Embryonic facial prominence (tissue), 1 donor: ENCODE measurements at regions not wholly inside any gene's neighbourhood (a gene's known extent, or its start where the extent isn't known, plus 50 kb on each side); places are given as distances from the start of the nearest gene placed in this dataset.
A peak's percentile ranks its signal among the peaks of the same experiment; 100 is the strongest.
"Not testable (repeated sequence)": the region's sequence is repeated elsewhere in the genome, so short reads cannot be mapped to it uniquely, and the experiment has no call there.

Source experiments
- DNase-seq: peaks from one replicate; pipeline ENCODE4 v3.0.0-alpha.2; 2016; ENCODE audit errors: extremely low spot score

DNA sequence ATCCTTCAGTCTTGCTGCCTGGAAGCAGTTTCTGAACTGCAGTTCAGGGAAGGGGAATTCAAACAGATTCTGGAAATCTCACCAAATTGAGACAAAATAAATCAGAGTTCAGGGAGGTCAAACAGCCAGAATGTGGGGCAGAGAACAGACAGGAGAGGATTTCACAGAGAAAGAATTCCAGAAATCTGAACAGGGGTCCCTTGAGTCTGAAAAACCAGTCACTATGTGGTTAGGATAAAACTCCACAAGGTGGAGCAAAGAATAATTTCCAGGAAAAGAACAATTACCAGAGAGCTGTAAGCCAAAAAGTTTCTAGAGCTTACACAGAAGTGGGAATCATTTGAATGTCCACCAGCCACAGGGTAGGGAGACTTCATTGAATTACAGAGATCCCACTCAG is 84.7 kb downstream of the URB2 start:
- no peak for DNase-seq

DNA sequence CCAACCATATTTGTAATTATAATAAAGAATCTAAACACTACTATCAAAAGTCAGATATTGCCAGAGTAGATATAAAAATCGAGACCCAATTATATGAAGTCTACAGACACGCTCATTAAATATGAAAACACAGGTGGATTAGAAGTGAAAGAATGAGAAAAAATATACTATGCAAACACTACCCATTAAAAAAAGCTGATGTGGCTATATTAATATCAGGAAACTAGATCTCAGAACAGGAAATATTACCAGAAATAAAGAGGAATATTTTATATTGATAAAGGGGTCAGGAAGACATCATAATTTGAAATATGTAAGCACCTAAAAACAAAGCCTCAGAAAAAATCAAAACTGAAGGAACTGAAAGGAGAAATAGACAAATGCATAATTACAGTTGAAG is 88.3 kb downstream of the URB2 start:
- no peak for DNase-seq

GRCh38 chr1:229714964-229715603 is 89.0 kb downstream of the URB2 start:
- no peak for DNase-seq

DNA sequence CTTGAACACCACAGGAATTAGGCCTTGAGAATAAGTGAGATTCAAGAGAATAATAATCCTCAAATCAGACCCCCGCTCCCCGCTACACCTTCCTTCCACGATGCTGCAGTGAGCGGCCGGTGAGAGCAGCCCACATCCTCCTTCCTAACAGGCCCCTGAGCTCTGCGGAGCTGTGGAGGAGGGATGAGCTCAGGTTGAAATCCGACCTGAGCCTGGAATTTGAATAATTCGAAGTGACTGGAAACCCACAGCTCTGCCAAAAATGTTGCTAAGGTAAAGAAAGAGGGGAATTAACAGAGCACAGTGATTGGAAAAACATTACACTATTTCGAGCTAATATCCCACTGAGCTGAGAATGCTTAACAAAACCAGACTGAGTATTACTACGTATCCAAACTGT is 90.0 kb downstream of the URB2 start:
- peak; percentile 70 for DNase-seq

DNA sequence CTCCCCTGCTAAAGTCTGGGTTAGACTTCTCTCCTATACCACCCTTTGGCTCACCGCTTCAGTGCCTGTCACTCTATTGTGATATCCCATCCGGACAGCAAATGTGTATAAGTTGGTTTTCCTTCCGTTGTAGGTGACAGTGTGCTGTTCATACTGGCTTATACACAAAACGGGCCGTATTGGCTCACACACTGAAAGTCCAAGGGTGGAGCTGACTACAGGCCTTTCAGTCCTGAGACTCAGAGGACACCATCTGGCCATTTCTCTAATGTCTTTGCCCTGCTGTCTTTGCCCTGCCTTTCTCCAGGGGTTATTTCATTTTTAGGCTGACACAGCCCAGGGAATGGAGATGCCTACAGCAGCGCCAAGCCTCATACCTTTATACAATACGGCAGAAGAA is 90.7 kb downstream of the URB2 start:
- no peak for DNase-seq

DNA sequence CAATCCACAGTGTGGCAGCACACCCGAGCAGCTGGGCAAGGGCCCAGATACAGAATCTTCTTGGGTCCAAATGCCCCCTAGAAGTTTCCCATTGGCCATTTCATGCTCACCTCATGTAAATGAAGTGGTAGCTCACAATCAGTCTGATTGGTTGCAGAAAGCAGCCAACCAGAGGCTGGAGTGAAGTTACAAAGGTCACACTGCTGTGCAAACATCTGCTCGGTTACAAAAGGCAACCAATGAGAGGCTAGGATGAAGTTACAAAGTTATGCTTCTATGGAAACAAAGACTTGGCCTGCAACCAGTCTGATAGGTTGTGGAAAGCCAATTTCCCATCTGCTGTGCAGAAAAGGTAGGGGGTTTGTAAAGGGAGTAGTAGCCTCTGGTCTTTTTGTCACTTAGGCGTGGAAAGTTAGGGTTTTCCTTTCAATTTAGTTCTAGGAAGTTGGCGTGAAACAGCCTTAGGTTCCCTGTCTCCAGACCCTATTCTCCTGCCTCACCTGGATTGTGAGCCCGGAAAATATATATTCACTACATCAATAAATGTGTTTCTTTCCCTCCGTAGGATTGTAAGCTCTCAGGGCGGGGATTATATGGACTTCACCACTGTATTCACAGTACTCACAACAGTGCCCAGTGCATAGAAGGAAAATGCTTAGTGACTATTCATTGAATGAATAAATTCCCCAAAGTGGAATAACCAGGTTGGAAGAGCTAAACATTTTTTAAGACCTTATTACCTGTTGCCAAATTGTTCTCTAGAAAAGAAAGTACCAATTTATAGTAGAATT is 91.9 kb downstream of the URB2 start:
- no peak for DNase-seq

- no peak for DNase-seq
Observed at GRCh38 chr1:229726061-229726460, 100.0 kb downstream of the URB2 start.

DNA sequence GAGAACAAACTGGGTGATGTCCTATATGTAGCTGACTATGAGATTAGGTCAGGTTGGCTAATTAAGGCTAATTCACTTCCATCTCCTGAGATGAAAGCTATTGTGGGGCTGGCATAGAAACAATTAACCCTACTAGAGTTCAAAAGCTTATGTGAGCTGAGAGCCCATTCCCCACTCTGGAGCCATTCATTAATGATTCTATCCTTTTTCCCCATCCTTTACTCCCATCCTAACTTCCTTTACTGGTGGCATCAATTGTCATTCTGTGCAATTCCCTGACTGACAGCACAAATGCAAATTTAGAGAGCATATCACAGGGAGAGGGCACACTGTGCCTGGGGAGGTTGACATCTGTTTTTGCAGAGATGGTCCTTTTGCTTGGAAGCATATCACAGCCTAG is 103.9 kb downstream of the URB2 start:
- no peak for DNase-seq

DNA sequence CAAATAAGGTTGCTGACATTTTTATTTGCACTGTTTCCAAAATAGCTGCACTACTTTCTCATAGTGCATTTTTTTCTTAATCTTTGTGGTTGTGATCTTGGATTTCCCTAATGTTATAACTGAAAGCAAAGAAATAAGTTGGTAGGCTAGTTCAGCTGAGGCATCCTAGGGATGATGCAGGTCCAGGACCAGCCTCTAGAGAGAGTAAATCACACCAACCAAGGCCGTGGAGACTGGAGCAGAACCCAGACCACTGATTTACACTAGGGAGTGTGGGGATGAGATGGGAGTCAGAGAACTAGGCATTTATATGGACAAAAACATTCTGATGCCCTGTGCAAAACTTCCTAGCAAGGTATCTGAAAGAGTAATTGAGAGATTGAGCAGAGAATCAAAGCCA is 104.5 kb downstream of the URB2 start:
- DNase-seq: no peak

DNA sequence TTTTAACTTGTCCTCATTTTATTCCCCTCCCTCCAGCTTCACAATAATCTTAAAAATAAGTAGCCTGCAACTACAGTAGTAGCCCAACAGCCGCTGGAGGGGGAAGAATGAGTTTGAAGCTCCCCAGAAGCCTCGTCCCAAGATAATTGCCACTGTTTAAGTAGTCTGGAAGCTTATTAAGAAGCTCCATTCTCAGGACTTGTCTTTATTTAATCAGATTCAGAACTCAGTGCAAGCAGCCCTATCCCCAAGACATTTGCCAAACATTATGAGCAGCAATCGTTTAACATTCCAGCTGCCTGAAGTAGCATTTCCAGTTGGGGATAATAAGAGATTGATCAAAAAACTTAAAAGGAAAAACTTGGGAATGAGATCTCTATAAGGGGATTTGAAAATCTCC is 106.0 kb downstream of the URB2 start:
- no peak for DNase-seq

- no peak for DNase-seq
Observed at GRCh38 chr1:229736376-229736775, 110.3 kb downstream of the URB2 start.

GRCh38 chr1:229742614-229743013 is 116.6 kb downstream of the URB2 start:
- DNase-seq: not testable (repeated sequence)

DNA sequence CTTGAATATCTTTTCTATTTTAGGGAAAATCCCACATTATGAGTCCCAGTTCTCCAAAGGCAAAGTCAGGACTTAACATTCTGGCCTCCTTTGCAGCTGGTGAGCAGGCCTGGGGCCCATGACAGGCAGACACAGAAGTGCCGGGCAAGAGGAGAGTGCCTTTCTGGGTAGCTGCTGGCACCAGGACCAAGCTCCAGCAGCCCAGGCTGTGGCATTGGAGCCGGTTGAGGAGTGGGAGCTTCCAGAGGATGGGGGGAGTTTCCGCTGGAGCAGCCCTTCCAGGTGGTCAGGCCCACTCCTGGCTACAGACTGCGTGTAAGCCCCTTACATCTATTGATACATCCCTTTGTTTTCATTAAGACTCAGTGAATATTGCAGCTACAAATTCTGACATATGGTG is 123.9 kb downstream of the URB2 start:
- DNase-seq: no peak

- no peak for DNase-seq
Observed at GRCh38 chr1:229751610-229752009, 125.6 kb downstream of the URB2 start.

DNA sequence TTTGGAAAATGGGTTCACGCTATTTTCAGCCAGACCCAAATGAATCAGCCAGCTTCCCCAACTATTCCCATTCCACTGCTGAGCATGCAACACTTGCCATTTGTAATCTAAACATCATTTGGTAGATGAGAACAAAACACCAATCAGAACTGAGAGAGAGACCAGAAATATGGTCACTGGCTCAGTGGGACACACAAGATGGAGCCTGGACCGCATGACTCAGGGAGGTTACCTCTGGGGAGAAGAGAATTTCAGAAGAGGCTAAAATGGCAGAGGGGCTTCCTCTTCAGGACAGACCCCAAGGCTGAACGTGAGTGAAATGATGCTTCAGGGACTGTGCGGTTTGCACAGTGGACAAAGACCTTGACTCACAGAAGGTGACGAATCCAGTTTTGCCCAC is 126.6 kb downstream of the URB2 start:
- DNase-seq: no peak

GRCh38 chr1:229753764-229754551 is 127.9 kb downstream of the URB2 start:
- DNase-seq: no peak

DNA sequence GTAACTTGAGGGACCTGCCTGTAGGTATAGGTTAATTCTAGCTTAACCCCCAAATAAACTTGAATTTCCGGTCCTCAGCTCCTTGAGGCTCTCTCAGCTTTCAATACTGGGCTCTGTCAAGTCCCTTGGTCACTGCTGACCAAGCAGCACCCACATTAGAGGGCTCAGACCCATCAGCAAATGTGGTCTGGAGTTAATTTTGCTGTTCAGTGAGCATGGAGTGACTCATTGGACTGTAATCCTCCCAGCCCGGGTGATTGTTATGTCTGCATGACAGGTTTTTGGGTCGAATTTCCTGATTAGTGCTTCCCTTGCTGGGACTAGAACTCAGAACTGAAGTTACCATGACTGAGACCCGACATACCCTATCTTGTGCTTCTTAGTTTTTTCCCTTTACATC is 130.6 kb downstream of the URB2 start:
- no peak for DNase-seq

- no peak for DNase-seq
Observed at GRCh38 chr1:229757226-229757625, 131.2 kb downstream of the URB2 start.

GRCh38 chr1:229758101-229759036 is 132.3 kb downstream of the URB2 start:
- DNase-seq: no peak

DNA sequence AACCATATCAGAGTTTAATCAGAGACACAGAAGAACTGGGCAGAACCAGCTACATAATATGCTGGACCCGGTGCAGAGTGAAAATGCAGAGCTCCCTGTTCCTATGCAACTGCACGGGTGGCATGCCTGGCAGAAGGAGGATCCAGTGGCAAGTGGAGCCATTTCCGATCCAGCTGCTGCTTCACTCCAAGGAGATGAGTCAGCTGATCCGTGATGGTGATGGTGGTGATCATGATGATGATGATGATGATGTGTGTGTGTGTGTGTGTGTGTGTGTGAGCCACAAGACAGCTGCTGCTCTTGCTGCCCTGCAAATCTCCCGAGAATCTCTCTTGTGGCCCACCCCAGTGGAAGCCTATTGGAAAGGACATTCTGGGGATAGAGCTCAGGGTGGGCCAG is 133.0 kb downstream of the URB2 start:
- DNase-seq: no peak

DNA sequence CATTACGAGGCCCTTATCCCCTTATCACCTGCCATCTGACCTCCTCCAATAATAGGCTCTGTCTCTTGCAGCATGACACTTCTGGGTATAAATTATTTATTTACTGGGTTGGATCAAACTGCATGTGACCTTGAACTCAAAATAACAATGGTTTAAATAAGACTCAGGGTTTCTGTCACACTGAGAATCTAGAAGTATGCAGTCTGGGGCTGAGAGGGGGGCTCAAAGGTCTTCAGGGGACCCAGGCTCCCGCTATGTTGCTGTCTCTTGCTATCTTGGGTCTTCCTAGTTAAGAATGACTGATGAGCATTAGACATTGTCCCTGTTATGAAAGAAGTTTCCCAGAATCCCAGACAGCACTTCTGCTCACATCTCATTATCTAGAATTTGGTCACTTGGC is 133.5 kb downstream of the URB2 start:
- no peak for DNase-seq
